ENCODE measurements at regions not wholly inside any gene's neighbourhood (a gene's known extent, or its start where the extent isn't known, plus 50 kb on each side); places are given as distances from the start of the nearest gene placed in this dataset.

DNA sequence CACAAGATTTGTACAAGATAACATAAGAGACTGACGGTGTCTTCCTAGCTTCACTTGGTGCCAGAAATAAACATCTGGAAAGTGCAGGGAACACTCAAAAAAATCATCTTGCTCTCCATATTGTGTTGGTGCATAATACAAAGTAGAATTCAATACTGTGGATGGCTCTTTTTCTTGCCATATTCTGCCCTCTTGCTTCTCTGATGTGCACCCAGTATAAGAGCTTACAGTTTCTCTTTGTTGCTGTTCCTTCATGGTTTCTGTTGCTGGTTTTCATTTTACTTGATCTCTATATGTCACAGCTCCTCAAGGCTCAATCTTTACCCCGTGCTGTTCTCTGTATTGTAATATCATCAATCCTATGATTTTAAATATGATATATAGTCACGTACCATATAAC is 528.5 kb upstream of the ZP4 start:
- TF ChIP-seq, protein P1, sequence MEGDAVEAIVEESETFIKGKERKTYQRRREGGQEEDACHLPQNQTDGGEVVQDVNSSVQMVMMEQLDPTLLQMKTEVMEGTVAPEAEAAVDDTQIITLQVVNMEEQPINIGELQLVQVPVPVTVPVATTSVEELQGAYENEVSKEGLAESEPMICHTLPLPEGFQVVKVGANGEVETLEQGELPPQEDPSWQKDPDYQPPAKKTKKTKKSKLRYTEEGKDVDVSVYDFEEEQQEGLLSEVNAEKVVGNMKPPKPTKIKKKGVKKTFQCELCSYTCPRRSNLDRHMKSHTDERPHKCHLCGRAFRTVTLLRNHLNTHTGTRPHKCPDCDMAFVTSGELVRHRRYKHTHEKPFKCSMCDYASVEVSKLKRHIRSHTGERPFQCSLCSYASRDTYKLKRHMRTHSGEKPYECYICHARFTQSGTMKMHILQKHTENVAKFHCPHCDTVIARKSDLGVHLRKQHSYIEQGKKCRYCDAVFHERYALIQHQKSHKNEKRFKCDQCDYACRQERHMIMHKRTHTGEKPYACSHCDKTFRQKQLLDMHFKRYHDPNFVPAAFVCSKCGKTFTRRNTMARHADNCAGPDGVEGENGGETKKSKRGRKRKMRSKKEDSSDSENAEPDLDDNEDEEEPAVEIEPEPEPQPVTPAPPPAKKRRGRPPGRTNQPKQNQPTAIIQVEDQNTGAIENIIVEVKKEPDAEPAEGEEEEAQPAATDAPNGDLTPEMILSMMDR (IDR thresholded peaks at IDR 0.05; ENCODE audit: extremely low read depth, low read depth, low read length), result no peak

GRCh38 chr1:238409932-238410331 is 519.2 kb upstream of the ZP4 start:
- Histone ChIP-seq H3K9me3 (ENCODE audit: low read depth, low read length) (no peaks in the 10 kb centered on the region), H3K27me3 (ENCODE audit: insufficient read depth, low read length) (no peaks in the 10 kb centered on the region), H3K4me2 (ENCODE audit: insufficient read depth, low read length) (peak overlapping the region; percentile 35), H3K27ac (ENCODE audit: low read depth, low read length) (peak overlapping the region; percentile 94), H2AFZ (ENCODE audit: low read length) (no peak overlapping the region), H4K20me1 (ENCODE audit: insufficient read depth, low read length) (no peaks in the 10 kb centered on the region), H3K79me2 (ENCODE audit: insufficient read depth, low read length) (no peaks in the 10 kb centered on the region), H3K36me3 (ENCODE audit: insufficient read depth, low read length) (no peaks in the 10 kb centered on the region), H3K4me1 (ENCODE audit: insufficient read depth, low read length) (peaks cover 20% of the 10 kb centered on the region), H3K4me3 (ENCODE audit: insufficient read depth, low read length) (no peak overlapping the region)
- DNase-seq (ENCODE audit: insufficient read length, low spot score, missing footprints), result no peak
- TF ChIP-seq, protein P1 (IDR thresholded peaks at IDR 0.05; ENCODE audit: extremely low read depth, low read depth, low read length), result no peak

More for the DNA sequence above, 528.5 kb upstream of the ZP4 start:
- Histone ChIP-seq H2AFZ (ENCODE audit: low read length) (no peak overlapping the region), H3K27me3 (ENCODE audit: insufficient read depth, low read length) (no peaks in the 10 kb centered on the region), H3K36me3 (ENCODE audit: insufficient read depth, low read length) (no peaks in the 10 kb centered on the region), H3K4me2 (ENCODE audit: insufficient read depth, low read length) (no peak overlapping the region), H3K9me3 (ENCODE audit: low read depth, low read length) (no peaks in the 10 kb centered on the region), H3K4me1 (ENCODE audit: insufficient read depth, low read length) (no peaks in the 10 kb centered on the region), H3K27ac (ENCODE audit: low read depth, low read length) (no peak overlapping the region), H3K79me2 (ENCODE audit: insufficient read depth, low read length) (no peaks in the 10 kb centered on the region), H4K20me1 (ENCODE audit: insufficient read depth, low read length) (no peaks in the 10 kb centered on the region), H3K4me3 (ENCODE audit: insufficient read depth, low read length) (no peak overlapping the region)
- DNase-seq (ENCODE audit: insufficient read length, low spot score, missing footprints), result no peak

DNA sequence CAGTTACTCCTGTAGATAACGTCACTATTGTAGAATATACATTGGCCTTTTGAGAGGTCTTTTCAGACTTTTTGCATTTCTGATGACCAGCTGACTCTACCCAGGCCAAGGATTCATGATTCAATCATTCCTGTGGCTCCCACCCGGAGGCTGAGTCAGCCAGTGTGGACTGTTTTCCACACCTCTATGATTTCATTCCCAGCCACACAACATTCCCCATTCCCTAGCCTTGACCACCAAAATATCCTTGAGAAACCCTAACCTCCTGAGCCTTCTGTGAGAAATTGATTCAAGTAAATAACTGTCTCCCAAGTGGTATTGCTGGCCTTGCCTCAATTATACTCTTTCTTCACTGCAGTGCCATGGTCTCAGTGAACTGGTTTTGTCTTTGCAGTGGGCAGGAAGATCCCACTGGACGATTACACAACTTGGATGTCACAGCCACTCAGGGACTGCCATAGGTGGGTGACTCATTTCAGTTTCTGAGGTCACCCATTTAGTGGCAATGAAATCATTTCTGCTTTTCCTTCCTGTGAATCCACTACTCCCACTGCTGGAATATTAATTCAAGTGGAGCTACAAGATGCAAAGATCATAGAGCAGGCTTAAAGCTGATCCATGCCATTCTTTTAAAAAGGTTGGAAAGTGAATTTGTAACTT is 518.6 kb upstream of the ZP4 start:
- Histone ChIP-seq H4K20me1 (ENCODE audit: insufficient read depth, low read length) (no peaks in the 10 kb centered on the region), H3K4me3 (ENCODE audit: insufficient read depth, low read length) (no peak overlapping the region), H3K27me3 (ENCODE audit: insufficient read depth, low read length) (no peaks in the 10 kb centered on the region), H3K9me3 (ENCODE audit: low read depth, low read length) (no peaks in the 10 kb centered on the region), H3K4me2 (ENCODE audit: insufficient read depth, low read length) (peak overlapping the region; percentile 35), H3K79me2 (ENCODE audit: insufficient read depth, low read length) (no peaks in the 10 kb centered on the region), H2AFZ (ENCODE audit: low read length) (peak overlapping the region; percentile 58), H3K36me3 (ENCODE audit: insufficient read depth, low read length) (no peaks in the 10 kb centered on the region), H3K4me1 (ENCODE audit: insufficient read depth, low read length) (peaks cover 20% of the 10 kb centered on the region), H3K27ac (ENCODE audit: low read depth, low read length) (peak overlapping the region; percentile 94)
- DNase-seq (ENCODE audit: insufficient read length, low spot score, missing footprints), result peak; percentile 82
- TF ChIP-seq, protein P1 (IDR thresholded peaks at IDR 0.05; ENCODE audit: extremely low read depth, low read depth, low read length), result peak; percentile 10

GRCh38 chr1:238408737-238409136 is 518.0 kb upstream of the ZP4 start:
- H3K36me3 ChIP-seq (ENCODE audit: insufficient read depth, low read length), result no peaks in the 10 kb centered on the region
- H3K4me2 ChIP-seq (ENCODE audit: insufficient read depth, low read length), result no peak overlapping the region
- no peak overlapping the region for H2AFZ ChIP-seq (ENCODE audit: low read length)
- H3K27ac ChIP-seq (ENCODE audit: low read depth, low read length), result peak overlapping the region; percentile 94
- TF ChIP-seq, protein P1 (IDR thresholded peaks at IDR 0.05; ENCODE audit: extremely low read depth, low read depth, low read length), result no peak
- no peaks in the 10 kb centered on the region for H3K27me3 ChIP-seq (ENCODE audit: insufficient read depth, low read length)
- peaks cover 20% of the 10 kb centered on the region for H3K4me1 ChIP-seq (ENCODE audit: insufficient read depth, low read length)
- no peaks in the 10 kb centered on the region for H3K9me3 ChIP-seq (ENCODE audit: low read depth, low read length)
- H3K4me3 ChIP-seq (ENCODE audit: insufficient read depth, low read length), result no peak overlapping the region
- no peaks in the 10 kb centered on the region for H4K20me1 ChIP-seq (ENCODE audit: insufficient read depth, low read length)
- no peak for DNase-seq (ENCODE audit: insufficient read length, low spot score, missing footprints)
- no peaks in the 10 kb centered on the region for H3K79me2 ChIP-seq (ENCODE audit: insufficient read depth, low read length)
